ENCODE measurements at regions not wholly inside any gene's neighbourhood (a gene's known extent, or its start where the extent isn't known, plus 50 kb on each side); places are given as distances from the start of the nearest gene placed in this dataset.

GRCh38 chr5:88108490-88109279 is 160.0 kb downstream of the TMEM161B start:
- peak overlapping the region; percentile 73 for H2AFZ ChIP-seq
- Mint-ChIP-seq H3K27me3 (ENCODE audit: insufficient read depth, low read depth, poor library complexity) (no peaks in the 10 kb centered on the region), H3K4me1 (no peaks in the 10 kb centered on the region), H3K9me3 (no peaks in the 10 kb centered on the region), H3K36me3 (ENCODE audit: low read depth) (no peaks in the 10 kb centered on the region), H3K27ac (no peak overlapping the region), H3K4me3 (no peak overlapping the region)
- no peaks in the 10 kb centered on the region for H3K79me2 ChIP-seq (replicated peaks; ENCODE audit: insufficient read depth)
- ATAC-seq (no peak), DNase-seq (ENCODE audit: low spot score) (no peak)
- TF ChIP-seq ZNF462 (CRISPR knock-in tag; IDR thresholded peaks at IDR 0.05) (no peak), POLR2AphosphoS5 (IDR thresholded peaks at IDR 0.05; ENCODE audit: low read depth) (no peak), ZNF114 (CRISPR knock-in tag; IDR thresholded peaks at IDR 0.05) (no peak), REST (IDR thresholded peaks at IDR 0.05; ENCODE audit: unreplicated experiment) (no peak), EZH2phosphoT487 (IDR thresholded peaks at IDR 0.05; ENCODE audit: unreplicated experiment) (no peak), CTCF (conservative IDR thresholded peaks at IDR 0.05; ENCODE audit: low read depth in 2 of 2) (no peak), ETS1 (IDR thresholded peaks at IDR 0.05) (no peak), CREB1 (CRISPR knock-in tag; IDR thresholded peaks at IDR 0.05; ENCODE audit: low read depth) (no peak), JUNB (IDR thresholded peaks at IDR 0.05; ENCODE audit: unreplicated experiment) (no peak), EZH2 (IDR thresholded peaks at IDR 0.05; ENCODE audit: low read depth, unreplicated experiment) (no peak), NANOG (IDR thresholded peaks at IDR 0.05; ENCODE audit: borderline replicate concordance) (no peak), ZNF331 (CRISPR knock-in tag; IDR thresholded peaks at IDR 0.05; ENCODE audit: low read depth) (no peak), STAT1 (IDR thresholded peaks at IDR 0.05; ENCODE audit: unreplicated experiment) (no peak)
- H3K27ac ChIP-seq (ENCODE audit: low read depth) = no peak overlapping the region
- no peaks in the 10 kb centered on the region for H3F3A ChIP-seq (replicated peaks; ENCODE audit: low read depth)
- H3K4me2 ChIP-seq = no peak overlapping the region
- H3K9me2 ChIP-seq (ENCODE audit: insufficient read depth) = no peaks in the 10 kb centered on the region
- no peaks in the 10 kb centered on the region for H3K27me3 ChIP-seq (ENCODE audit: insufficient read depth)
- H3K4me1 ChIP-seq (ENCODE audit: insufficient read depth) = no peaks in the 10 kb centered on the region
- no peak overlapping the region for H3K4me3 ChIP-seq
- no peaks in the 10 kb centered on the region for H3K36me3 ChIP-seq (ENCODE audit: insufficient read depth)
- no peaks in the 10 kb centered on the region for H4K20me1 ChIP-seq (replicated peaks; ENCODE audit: insufficient read depth)

Data from GM23338 (cell line).